ENCODE measurements at regions not wholly inside any gene's neighbourhood (a gene's known extent, or its start where the extent isn't known, plus 50 kb on each side); places are given as distances from the start of the nearest gene placed in this dataset.

DNA sequence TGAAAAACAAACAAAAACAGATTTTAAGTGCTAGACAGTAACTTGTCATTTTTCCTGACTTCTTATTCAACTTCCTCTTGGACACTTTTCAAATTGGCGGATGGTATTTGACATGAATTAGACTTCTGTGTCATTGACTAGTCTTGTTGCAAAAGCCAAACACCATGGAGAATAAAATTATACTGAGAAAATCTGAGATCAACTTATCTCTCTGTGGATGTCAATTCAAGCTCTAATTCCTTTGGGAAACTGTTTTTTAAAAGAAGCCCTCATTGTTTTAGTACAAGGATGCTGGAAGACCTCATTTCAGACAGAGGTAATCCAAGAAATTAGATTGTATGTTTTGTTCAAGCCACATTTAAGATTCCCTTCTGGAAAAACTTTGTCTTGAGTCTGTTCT is 831.0 kb downstream of the SEMA5A start:
- TF ChIP-seq, protein P1, sequence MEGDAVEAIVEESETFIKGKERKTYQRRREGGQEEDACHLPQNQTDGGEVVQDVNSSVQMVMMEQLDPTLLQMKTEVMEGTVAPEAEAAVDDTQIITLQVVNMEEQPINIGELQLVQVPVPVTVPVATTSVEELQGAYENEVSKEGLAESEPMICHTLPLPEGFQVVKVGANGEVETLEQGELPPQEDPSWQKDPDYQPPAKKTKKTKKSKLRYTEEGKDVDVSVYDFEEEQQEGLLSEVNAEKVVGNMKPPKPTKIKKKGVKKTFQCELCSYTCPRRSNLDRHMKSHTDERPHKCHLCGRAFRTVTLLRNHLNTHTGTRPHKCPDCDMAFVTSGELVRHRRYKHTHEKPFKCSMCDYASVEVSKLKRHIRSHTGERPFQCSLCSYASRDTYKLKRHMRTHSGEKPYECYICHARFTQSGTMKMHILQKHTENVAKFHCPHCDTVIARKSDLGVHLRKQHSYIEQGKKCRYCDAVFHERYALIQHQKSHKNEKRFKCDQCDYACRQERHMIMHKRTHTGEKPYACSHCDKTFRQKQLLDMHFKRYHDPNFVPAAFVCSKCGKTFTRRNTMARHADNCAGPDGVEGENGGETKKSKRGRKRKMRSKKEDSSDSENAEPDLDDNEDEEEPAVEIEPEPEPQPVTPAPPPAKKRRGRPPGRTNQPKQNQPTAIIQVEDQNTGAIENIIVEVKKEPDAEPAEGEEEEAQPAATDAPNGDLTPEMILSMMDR (IDR thresholded peaks at IDR 0.05; ENCODE audit: low read depth, low read length), result no peak
- no peak for TF ChIP-seq EZH2phosphoT487 (IDR thresholded peaks at IDR 0.05; ENCODE audit: low read depth)
